ENCODE measurements at regions not wholly inside any gene's neighbourhood (a gene's known extent, or its start where the extent isn't known, plus 50 kb on each side); places are given as distances from the start of the nearest gene placed in this dataset.

DNA sequence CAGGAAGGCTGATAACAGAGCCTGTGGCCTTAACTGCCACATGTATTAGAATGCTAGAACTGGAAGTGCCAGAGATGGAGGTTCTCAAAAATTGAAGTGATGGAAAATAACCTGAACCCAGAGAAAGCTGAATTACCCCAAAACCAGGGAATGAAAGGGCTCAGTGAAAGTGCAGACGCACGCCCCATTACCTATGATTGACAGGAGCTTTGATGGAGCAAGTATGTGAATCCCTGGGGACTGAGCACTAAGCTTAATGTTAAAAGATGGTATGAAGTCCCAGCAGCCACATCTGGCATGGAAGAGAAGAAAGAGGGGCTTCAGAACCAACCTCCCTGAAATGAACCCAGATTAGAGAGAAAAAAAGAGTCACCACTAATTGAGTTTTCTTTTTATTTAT, 118.4 kb upstream of the FHIT start:
- TF ChIP-seq CTCF (IDR thresholded peaks at IDR 0.05) (no peak), POLR2A (IDR thresholded peaks at IDR 0.05) (no peak)

All from right lobe of liver (tissue), 4 donors.